PC-9 (cell line): ENCODE measurements at regions not wholly inside any gene's neighbourhood (a gene's known extent, or its start where the extent isn't known, plus 50 kb on each side); places are given as distances from the start of the nearest gene placed in this dataset.

Experiments used
- EZH2 ChIP-seq: fragments of 200-600 bp; sonication (generic); IDR thresholded peaks from 2 replicates; pipeline ENCODE4 v1.8.0; 2017; ENCODE audit warnings: antibody characterized with exemption, low read depth
- TF ChIP-seq, protein P1 (sequence below): fragments of 200-600 bp; sonication (generic); conservative IDR thresholded peaks from 2 replicates; pipeline ENCODE4 v1.6.1; 2017; ENCODE audit warnings: mixed run types, antibody characterized with exemption, mild to moderate bottlenecking, moderate library complexity

DNA sequence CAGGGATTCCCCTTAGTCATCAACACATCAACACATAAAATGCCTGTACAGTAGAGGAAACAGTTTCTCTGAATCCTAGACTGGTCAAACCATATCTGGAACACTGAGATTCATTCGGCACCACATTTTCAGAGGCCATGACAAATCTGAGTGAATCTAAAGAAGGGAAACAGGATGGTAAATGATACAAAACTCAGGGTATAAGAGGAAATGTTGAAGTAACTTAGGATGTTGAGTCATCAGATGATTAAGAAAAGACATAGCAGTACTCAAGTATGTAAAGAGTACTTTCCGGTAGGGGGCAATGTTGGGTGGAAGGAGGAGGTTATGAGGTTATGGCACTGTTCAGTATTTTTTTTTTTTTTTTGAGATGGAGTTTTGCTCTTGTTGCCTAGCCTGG, 358.5 kb upstream of the PMFBP1 start:
- TF ChIP-seq, protein P1, sequence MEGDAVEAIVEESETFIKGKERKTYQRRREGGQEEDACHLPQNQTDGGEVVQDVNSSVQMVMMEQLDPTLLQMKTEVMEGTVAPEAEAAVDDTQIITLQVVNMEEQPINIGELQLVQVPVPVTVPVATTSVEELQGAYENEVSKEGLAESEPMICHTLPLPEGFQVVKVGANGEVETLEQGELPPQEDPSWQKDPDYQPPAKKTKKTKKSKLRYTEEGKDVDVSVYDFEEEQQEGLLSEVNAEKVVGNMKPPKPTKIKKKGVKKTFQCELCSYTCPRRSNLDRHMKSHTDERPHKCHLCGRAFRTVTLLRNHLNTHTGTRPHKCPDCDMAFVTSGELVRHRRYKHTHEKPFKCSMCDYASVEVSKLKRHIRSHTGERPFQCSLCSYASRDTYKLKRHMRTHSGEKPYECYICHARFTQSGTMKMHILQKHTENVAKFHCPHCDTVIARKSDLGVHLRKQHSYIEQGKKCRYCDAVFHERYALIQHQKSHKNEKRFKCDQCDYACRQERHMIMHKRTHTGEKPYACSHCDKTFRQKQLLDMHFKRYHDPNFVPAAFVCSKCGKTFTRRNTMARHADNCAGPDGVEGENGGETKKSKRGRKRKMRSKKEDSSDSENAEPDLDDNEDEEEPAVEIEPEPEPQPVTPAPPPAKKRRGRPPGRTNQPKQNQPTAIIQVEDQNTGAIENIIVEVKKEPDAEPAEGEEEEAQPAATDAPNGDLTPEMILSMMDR: no peak
- TF ChIP-seq EZH2: no peak
